ENCODE measurements at regions not wholly inside any gene's neighbourhood (a gene's known extent, or its start where the extent isn't known, plus 50 kb on each side); places are given as distances from the start of the nearest gene placed in this dataset.

DNA sequence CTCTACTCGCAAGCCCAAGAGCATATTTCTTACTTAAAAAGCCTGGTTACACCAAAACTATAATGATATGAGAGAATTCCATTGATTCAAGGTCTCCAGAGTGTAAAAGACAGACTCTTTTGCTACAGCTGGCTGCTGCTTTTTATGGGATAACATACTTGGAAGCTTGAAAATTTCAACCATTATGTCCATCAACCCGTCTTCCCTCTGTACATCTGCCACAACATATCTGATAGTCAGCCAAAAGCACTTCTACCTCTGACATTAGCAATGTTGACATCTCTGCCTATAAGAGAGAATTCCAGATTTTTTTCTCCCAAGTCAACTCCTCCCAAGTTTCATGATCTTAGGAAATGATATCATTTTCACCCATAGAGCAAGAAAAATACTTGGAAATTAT lies 54.4 kb upstream of the IQCM start:
- TF ChIP-seq CTCF (IDR thresholded peaks at IDR 0.05; ENCODE audit: control extremely low read depth, extremely low read depth, low read depth, missing control alignments) = no peak
- CTCF ChIA-PET = interaction anchor here (1.2 kb wide), 1 partner anchor 15 kb away, joined by 3 read pairs; no protein-coding TSS in a partner anchor

GRCh38 chr4:149881744-149882143 lies 66.1 kb upstream of the IQCM start:
- DNase-seq (ENCODE audit: extremely low spot score) = no peak
- no peak for TF ChIP-seq CTCF (IDR thresholded peaks at IDR 0.05; ENCODE audit: control extremely low read depth, extremely low read depth, low read depth, missing control alignments)
- POLR2A ChIA-PET = no interaction called here
- CTCF ChIA-PET = no interaction called here

More for the DNA sequence above, 54.4 kb upstream of the IQCM start:
- POLR2A ChIA-PET = no interaction called here
- DNase-seq (ENCODE audit: extremely low spot score) = no peak

DNA sequence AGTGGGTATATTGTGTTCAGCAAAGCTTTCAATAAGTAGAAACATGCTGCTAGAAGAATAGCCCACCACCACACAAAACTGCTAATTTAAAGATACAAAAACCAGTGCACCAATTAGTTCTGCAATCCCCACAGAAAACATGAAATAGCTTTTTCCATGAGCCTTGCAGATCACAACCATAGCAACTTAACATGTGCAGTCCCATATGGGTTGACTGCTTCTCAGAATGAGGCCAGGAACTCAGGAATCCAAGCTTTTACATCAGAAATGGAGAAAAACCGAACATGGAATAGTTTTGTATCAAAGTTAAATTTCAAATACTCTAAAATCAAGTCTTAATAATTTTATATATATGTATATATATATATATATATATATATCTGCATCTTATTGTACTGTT lies 66.6 kb upstream of the IQCM start:
- ChIA-PET POLR2A (no interaction called here), CTCF (interaction anchor here (1.7 kb wide), 1 partner anchor 15 kb away, joined by 4 read pairs; no protein-coding TSS in a partner anchor)
- TF ChIP-seq CTCF (IDR thresholded peaks at IDR 0.05; ENCODE audit: control extremely low read depth, extremely low read depth, low read depth, missing control alignments) = no peak
- DNase-seq (ENCODE audit: extremely low spot score) = no peak

DNA sequence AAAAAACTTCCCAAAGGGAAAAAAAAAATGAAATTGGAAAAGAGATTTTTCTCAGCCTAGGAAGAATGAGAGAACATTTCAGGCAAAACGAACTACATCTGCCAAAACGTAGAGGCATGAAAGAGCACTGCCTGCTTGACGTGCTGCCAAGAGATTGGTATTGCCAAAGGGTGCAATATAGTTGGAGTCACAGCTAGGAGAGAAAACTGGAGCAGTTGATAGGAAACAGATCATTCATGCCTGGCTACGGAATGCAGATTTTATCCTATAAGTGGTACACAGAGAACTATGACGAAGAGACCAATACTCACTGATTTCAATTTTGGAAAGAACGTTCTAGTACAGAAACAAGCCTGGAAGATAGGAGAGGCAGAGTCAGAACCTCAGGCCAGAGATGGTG lies 68.4 kb upstream of the IQCM start:
- ChIA-PET CTCF (no interaction called here), POLR2A (no interaction called here)
- TF ChIP-seq CTCF (IDR thresholded peaks at IDR 0.05; ENCODE audit: control extremely low read depth, extremely low read depth, low read depth, missing control alignments) = no peak
- DNase-seq (ENCODE audit: extremely low spot score) = no peak

- POLR2A ChIA-PET = no interaction called here
- CTCF ChIA-PET = no interaction called here
- DNase-seq (ENCODE audit: extremely low spot score) = no peak
- no peak for TF ChIP-seq CTCF (IDR thresholded peaks at IDR 0.05; ENCODE audit: control extremely low read depth, extremely low read depth, low read depth, missing control alignments)
Measured at GRCh38 chr4:149884529-149885181, 69.0 kb upstream of the IQCM start.

- POLR2A ChIA-PET = no interaction called here
- no peak for DNase-seq (ENCODE audit: extremely low spot score)
- CTCF ChIA-PET = interaction anchor here (1.3 to 2.2 kb wide), 3 partner anchors 8 to 12 kb away, joined by 3 to 9 read pairs (median 3); no protein-coding TSS in a partner anchor
- no peak for TF ChIP-seq CTCF (IDR thresholded peaks at IDR 0.05; ENCODE audit: control extremely low read depth, extremely low read depth, low read depth, missing control alignments)
Measured at GRCh38 chr4:149885896-149886295, 70.3 kb upstream of the IQCM start.
